ENCODE measurements at regions not wholly inside any gene's neighbourhood (a gene's known extent, or its start where the extent isn't known, plus 50 kb on each side); places are given as distances from the start of the nearest gene placed in this dataset.
"Not testable (repeated sequence)": the region's sequence is repeated elsewhere in the genome, so short reads cannot be mapped to it uniquely, and the experiment has no call there.

- DNase-seq, result no peak
Measured at GRCh38 chr14:94827711-94828447, 58.0 kb upstream of the GSC start.

GRCh38 chr14:94826774-94827173 is 56.9 kb upstream of the GSC start:
- DNase-seq, result no peak

GRCh38 chr14:94823556-94824341 is 53.8 kb upstream of the GSC start:
- DNase-seq, result no peak

- DNase-seq, result no peak
Measured at GRCh38 chr14:94821705-94822104, 51.8 kb upstream of the GSC start.

- not testable (repeated sequence) for DNase-seq
Measured at GRCh38 chr14:94820932-94821331, 51.0 kb upstream of the GSC start.

Data from suppressor macrophage (primary cell).